ENCODE measurements at regions not wholly inside any gene's neighbourhood (a gene's known extent, or its start where the extent isn't known, plus 50 kb on each side); places are given as distances from the start of the nearest gene placed in this dataset.

GRCh38 chr18:77714716-77715115 is 465.1 kb downstream of the GALR1 start:
- DNase-seq (ENCODE audit: low read depth), result no peak
- H3K27me3 ChIP-seq (replicated peaks; ENCODE audit: control insufficient read depth, insufficient read depth, low read length), result no peaks in the 10 kb centered on the region
- no peaks in the 10 kb centered on the region for H3K9me3 ChIP-seq (ENCODE audit: control insufficient read depth, low read length)
- H3K4me3 ChIP-seq (ENCODE audit: low read length), result no peak overlapping the region
- H3K4me1 ChIP-seq (ENCODE audit: control insufficient read depth, insufficient read depth, low read length), result no peaks in the 10 kb centered on the region
- H3K9ac ChIP-seq (ENCODE audit: low read length), result no peak overlapping the region
- no peaks in the 10 kb centered on the region for H3K36me3 ChIP-seq (ENCODE audit: control insufficient read depth, insufficient read depth, low read length, severe bottlenecking)

- Histone ChIP-seq H3K4me1 (ENCODE audit: control insufficient read depth, insufficient read depth, low read length) (no peaks in the 10 kb centered on the region), H3K4me3 (ENCODE audit: low read length) (no peak overlapping the region), H3K9me3 (ENCODE audit: control insufficient read depth, low read length) (no peaks in the 10 kb centered on the region), H3K36me3 (ENCODE audit: control insufficient read depth, insufficient read depth, low read length, severe bottlenecking) (no peaks in the 10 kb centered on the region), H3K27me3 (replicated peaks; ENCODE audit: control insufficient read depth, insufficient read depth, low read length) (no peaks in the 10 kb centered on the region), H3K9ac (ENCODE audit: low read length) (no peak overlapping the region)
- no peak for DNase-seq (ENCODE audit: low read depth)
Observed at GRCh38 chr18:77716282-77716681, 466.6 kb downstream of the GALR1 start.

- Histone ChIP-seq H3K4me1 (ENCODE audit: control insufficient read depth, insufficient read depth, low read length) (no peaks in the 10 kb centered on the region), H3K36me3 (ENCODE audit: control insufficient read depth, insufficient read depth, low read length, severe bottlenecking) (no peaks in the 10 kb centered on the region), H3K27me3 (replicated peaks; ENCODE audit: control insufficient read depth, insufficient read depth, low read length) (peaks cover 3% of the 10 kb centered on the region), H3K4me3 (ENCODE audit: low read length) (no peak overlapping the region), H3K9ac (ENCODE audit: low read length) (no peak overlapping the region), H3K9me3 (ENCODE audit: control insufficient read depth, low read length) (no peaks in the 10 kb centered on the region)
- DNase-seq (ENCODE audit: low read depth), result no peak
Observed at GRCh38 chr18:77733292-77733903, 483.8 kb downstream of the GALR1 start.

GRCh38 chr18:77736842-77737241 is 487.2 kb downstream of the GALR1 start:
- no peaks in the 10 kb centered on the region for H3K36me3 ChIP-seq (ENCODE audit: control insufficient read depth, insufficient read depth, low read length, severe bottlenecking)
- H3K4me1 ChIP-seq (ENCODE audit: control insufficient read depth, insufficient read depth, low read length), result no peaks in the 10 kb centered on the region
- H3K4me3 ChIP-seq (ENCODE audit: low read length), result no peak overlapping the region
- no peak overlapping the region for H3K9ac ChIP-seq (ENCODE audit: low read length)
- no peaks in the 10 kb centered on the region for H3K9me3 ChIP-seq (ENCODE audit: control insufficient read depth, low read length)
- no peak for DNase-seq (ENCODE audit: low read depth)
- no peaks in the 10 kb centered on the region for H3K27me3 ChIP-seq (replicated peaks; ENCODE audit: control insufficient read depth, insufficient read depth, low read length)

GRCh38 chr18:77737405-77737804 is 487.8 kb downstream of the GALR1 start:
- H3K9me3 ChIP-seq (ENCODE audit: control insufficient read depth, low read length), result no peaks in the 10 kb centered on the region

GRCh38 chr18:77749089-77749488 is 499.4 kb downstream of the GALR1 start:
- Histone ChIP-seq H3K4me3 (ENCODE audit: low read length) (no peak overlapping the region), H3K4me1 (ENCODE audit: control insufficient read depth, insufficient read depth, low read length) (peaks cover 19% of the 10 kb centered on the region), H3K36me3 (ENCODE audit: control insufficient read depth, insufficient read depth, low read length, severe bottlenecking) (no peaks in the 10 kb centered on the region), H3K9me3 (ENCODE audit: control insufficient read depth, low read length) (no peaks in the 10 kb centered on the region), H3K9ac (ENCODE audit: low read length) (no peak overlapping the region), H3K27me3 (replicated peaks; ENCODE audit: control insufficient read depth, insufficient read depth, low read length) (peaks cover 15% of the 10 kb centered on the region)
- DNase-seq (ENCODE audit: low read depth), result no peak

More at GRCh38 chr18:77737405-77737804, 487.8 kb downstream of the GALR1 start:
- H3K27me3 ChIP-seq (replicated peaks; ENCODE audit: control insufficient read depth, insufficient read depth, low read length), result no peaks in the 10 kb centered on the region
- no peaks in the 10 kb centered on the region for H3K4me1 ChIP-seq (ENCODE audit: control insufficient read depth, insufficient read depth, low read length)
- H3K9ac ChIP-seq (ENCODE audit: low read length), result no peak overlapping the region
- H3K36me3 ChIP-seq (ENCODE audit: control insufficient read depth, insufficient read depth, low read length, severe bottlenecking), result no peaks in the 10 kb centered on the region
- no peak for DNase-seq (ENCODE audit: low read depth)
- H3K4me3 ChIP-seq (ENCODE audit: low read length), result no peak overlapping the region

GRCh38 chr18:77750006-77750405 is 500.4 kb downstream of the GALR1 start:
- Histone ChIP-seq H3K4me3 (ENCODE audit: low read length) (no peak overlapping the region), H3K36me3 (ENCODE audit: control insufficient read depth, insufficient read depth, low read length, severe bottlenecking) (no peaks in the 10 kb centered on the region), H3K4me1 (ENCODE audit: control insufficient read depth, insufficient read depth, low read length) (peaks cover 19% of the 10 kb centered on the region), H3K9ac (ENCODE audit: low read length) (no peak overlapping the region), H3K9me3 (ENCODE audit: control insufficient read depth, low read length) (no peaks in the 10 kb centered on the region), H3K27me3 (replicated peaks; ENCODE audit: control insufficient read depth, insufficient read depth, low read length) (peaks cover 15% of the 10 kb centered on the region)
- no peak for DNase-seq (ENCODE audit: low read depth)

GRCh38 chr18:77754475-77755044 is 504.9 kb downstream of the GALR1 start:
- H3K27me3 ChIP-seq (replicated peaks; ENCODE audit: control insufficient read depth, insufficient read depth, low read length), result no peaks in the 10 kb centered on the region
- no peaks in the 10 kb centered on the region for H3K9me3 ChIP-seq (ENCODE audit: control insufficient read depth, low read length)
- H3K4me1 ChIP-seq (ENCODE audit: control insufficient read depth, insufficient read depth, low read length), result peaks cover 17% of the 10 kb centered on the region
- H3K4me3 ChIP-seq (ENCODE audit: low read length), result no peak overlapping the region
- no peak overlapping the region for H3K9ac ChIP-seq (ENCODE audit: low read length)
- no peak for DNase-seq (ENCODE audit: low read depth)
- no peaks in the 10 kb centered on the region for H3K36me3 ChIP-seq (ENCODE audit: control insufficient read depth, insufficient read depth, low read length, severe bottlenecking)

GRCh38 chr18:77755187-77755586 is 505.5 kb downstream of the GALR1 start:
- Histone ChIP-seq H3K36me3 (ENCODE audit: control insufficient read depth, insufficient read depth, low read length, severe bottlenecking) (no peaks in the 10 kb centered on the region), H3K27me3 (replicated peaks; ENCODE audit: control insufficient read depth, insufficient read depth, low read length) (no peaks in the 10 kb centered on the region), H3K9ac (ENCODE audit: low read length) (no peak overlapping the region), H3K4me3 (ENCODE audit: low read length) (no peak overlapping the region), H3K9me3 (ENCODE audit: control insufficient read depth, low read length) (no peaks in the 10 kb centered on the region), H3K4me1 (ENCODE audit: control insufficient read depth, insufficient read depth, low read length) (peaks cover 15% of the 10 kb centered on the region)
- no peak for DNase-seq (ENCODE audit: low read depth)

GRCh38 chr18:77761332-77761731 is 511.7 kb downstream of the GALR1 start:
- Histone ChIP-seq H3K36me3 (ENCODE audit: control insufficient read depth, insufficient read depth, low read length, severe bottlenecking) (no peaks in the 10 kb centered on the region), H3K27me3 (replicated peaks; ENCODE audit: control insufficient read depth, insufficient read depth, low read length) (peaks cover 15% of the 10 kb centered on the region), H3K9me3 (ENCODE audit: control insufficient read depth, low read length) (no peaks in the 10 kb centered on the region), H3K4me1 (ENCODE audit: control insufficient read depth, insufficient read depth, low read length) (no peaks in the 10 kb centered on the region), H3K4me3 (ENCODE audit: low read length) (no peak overlapping the region), H3K9ac (ENCODE audit: low read length) (no peak overlapping the region)
- DNase-seq (ENCODE audit: low read depth), result no peak

GRCh38 chr18:77762014-77762413 is 512.4 kb downstream of the GALR1 start:
- H3K27me3 ChIP-seq (replicated peaks; ENCODE audit: control insufficient read depth, insufficient read depth, low read length), result peaks cover 15% of the 10 kb centered on the region
- no peaks in the 10 kb centered on the region for H3K4me1 ChIP-seq (ENCODE audit: control insufficient read depth, insufficient read depth, low read length)
- no peaks in the 10 kb centered on the region for H3K36me3 ChIP-seq (ENCODE audit: control insufficient read depth, insufficient read depth, low read length, severe bottlenecking)
- no peak for DNase-seq (ENCODE audit: low read depth)
- H3K4me3 ChIP-seq (ENCODE audit: low read length), result no peak overlapping the region
- H3K9me3 ChIP-seq (ENCODE audit: control insufficient read depth, low read length), result no peaks in the 10 kb centered on the region
- no peak overlapping the region for H3K9ac ChIP-seq (ENCODE audit: low read length)

GRCh38 chr18:77762642-77763041 is 513.0 kb downstream of the GALR1 start:
- Histone ChIP-seq H3K9ac (ENCODE audit: low read length) (no peak overlapping the region), H3K4me3 (ENCODE audit: low read length) (no peak overlapping the region), H3K4me1 (ENCODE audit: control insufficient read depth, insufficient read depth, low read length) (no peaks in the 10 kb centered on the region), H3K27me3 (replicated peaks; ENCODE audit: control insufficient read depth, insufficient read depth, low read length) (peaks cover 15% of the 10 kb centered on the region), H3K36me3 (ENCODE audit: control insufficient read depth, insufficient read depth, low read length, severe bottlenecking) (no peaks in the 10 kb centered on the region), H3K9me3 (ENCODE audit: control insufficient read depth, low read length) (no peaks in the 10 kb centered on the region)
- DNase-seq (ENCODE audit: low read depth), result no peak
